OCI-LY7 (cell line): ENCODE measurements at regions not wholly inside any gene's neighbourhood (a gene's known extent, or its start where the extent isn't known, plus 50 kb on each side); places are given as distances from the start of the nearest gene placed in this dataset.

Source experiments
- BruUV-seq: library from RNA; stranded (reverse); fragments of 400-500 nt; replicated peaks from 2 replicates; lab custom pipeline; 2021; lab: Mats Ljungman, UMichigan
- CTCF ChIA-PET: fragments of 300-600 bp; sonication (Branson Sonifier 250); formaldehyde crosslinking; loops from one replicate; lab custom pipeline; 2022; ENCODE audit warnings: antibody characterized with exemption; ENCODE audit not compliant: unreplicated experiment; lab: Charles Lee
- POLR2A ChIA-PET: fragments of 300-600 bp; sonication (Branson Sonifier 250); formaldehyde crosslinking; loops from one replicate; lab custom pipeline; 2022; ENCODE audit warnings: antibody characterized with exemption; lab: Charles Lee
- DNase-seq: peaks from one replicate; pipeline ENCODE4 v3.0.0-alpha.2; 2015; ENCODE audit warnings: low spot score
- H2AFZ ChIP-seq: fragments of 200-600 bp; sonication (generic), shearing (Covaris generic); 2 replicates; pipeline ENCODE4 v1.6.1; 2014; ENCODE audit warnings: mild to moderate bottlenecking, antibody characterized with exemption, low read length, moderate library complexity
- H3K27ac ChIP-seq: fragments of 200-600 bp; sonication (generic); 2 replicates; pipeline ENCODE4 v1.5.1; 2014; ENCODE audit warnings: mixed run types, low read depth, mild to moderate bottlenecking, moderate library complexity, low read length, inconsistent platforms; ENCODE audit not compliant: poor library complexity, severe bottlenecking
- H3K36me3 ChIP-seq: fragments of 200-600 bp; sonication (generic); 2 replicates; pipeline ENCODE4 v1.6.1; 2014; ENCODE audit warnings: mild to moderate bottlenecking, antibody characterized with exemption, low read length, moderate library complexity, mixed read lengths; ENCODE audit not compliant: insufficient read depth
- H3K4me1 ChIP-seq: fragments of 200-600 bp; sonication (generic); 2 replicates; pipeline ENCODE4 v1.5.1; 2014; ENCODE audit warnings: mild to moderate bottlenecking, low read length; ENCODE audit not compliant: insufficient read depth, poor library complexity, severe bottlenecking
- H3K4me2 ChIP-seq: fragments of 200-600 bp; sonication (generic); 2 replicates; pipeline ENCODE4 v1.6.1; 2014; ENCODE audit warnings: mild to moderate bottlenecking, low read length
- H3K4me3 ChIP-seq: fragments of 200-600 bp; sonication (generic); 2 replicates; pipeline ENCODE4 v1.5.1; 2014; ENCODE audit warnings: mild to moderate bottlenecking, low read depth, low read length; ENCODE audit not compliant: poor library complexity, severe bottlenecking
- H3K79me2 ChIP-seq: fragments of 200-600 bp; sonication (generic); 2 replicates; pipeline ENCODE4 v1.6.1; 2016; ENCODE audit warnings: low read depth, mild to moderate bottlenecking, low read length, moderate library complexity, mixed read lengths; ENCODE audit not compliant: insufficient read depth
- H3K9me2 ChIP-seq: fragments of 200-600 bp; sonication (generic); 2 replicates; pipeline ENCODE4 v1.6.1; 2016; ENCODE audit warnings: mild to moderate bottlenecking, low read length, mixed read lengths; ENCODE audit not compliant: insufficient read depth
- H3K9me3 ChIP-seq: fragments of 200-600 bp; sonication (generic); 2 replicates; pipeline ENCODE4 v1.6.1; 2014; ENCODE audit warnings: mild to moderate bottlenecking, mixed run types, low read length, mixed read lengths
- H4K20me1 ChIP-seq: fragments of 200-600 bp; sonication (generic); 2 replicates; pipeline ENCODE4 v1.6.1; 2014; ENCODE audit warnings: mild to moderate bottlenecking, antibody characterized with exemption, low read length, moderate library complexity, mixed read lengths; ENCODE audit not compliant: insufficient read depth
- EZH2phosphoT487 ChIP-seq: fragments of 200-600 bp; sonication (generic); IDR thresholded peaks from 2 replicates; pipeline ENCODE4 v1.6.1; 2018; ENCODE audit warnings: low read depth, borderline replicate concordance, mild to moderate bottlenecking, mixed run types, antibody characterized with exemption, low read length, moderate library complexity, mixed read lengths
- intact Hi-C: fragments of 100-400 bp; cut with micrococcal nuclease; formaldehyde crosslinking; loops from one replicate; pipeline ENCODE4 v1.10.0; 2022; ENCODE audit not compliant: unreplicated experiment
- TF ChIP-seq, protein P1 (sequence below): fragments of 200-600 bp; sonication (generic); conservative IDR thresholded peaks from 2 replicates; pipeline ENCODE4 v1.5.1; 2014; ENCODE audit warnings: mild to moderate bottlenecking, antibody characterized with exemption, low read length, moderate library complexity, mixed read lengths

GRCh38 chr4:187183826-187184225, 460.2 kb upstream of the FAT1 start:
- Histone ChIP-seq H3K4me1 (peaks cover 5% of the 10 kb centered on the region), H3K9me3 (no peaks in the 10 kb centered on the region), H3K79me2 (no peaks in the 10 kb centered on the region), H3K36me3 (no peaks in the 10 kb centered on the region), H3K4me3 (no peak overlapping the region), H2AFZ (no peak overlapping the region), H3K4me2 (no peak overlapping the region), H4K20me1 (no peaks in the 10 kb centered on the region), H3K9me2 (no peaks in the 10 kb centered on the region), H3K27ac (no peak overlapping the region)
- ChIA-PET CTCF (no interaction called here), POLR2A (no interaction called here)
- BruUV-seq: no TSS peak
- DNase-seq: no peak
- intact Hi-C loops: no loop called here
- TF ChIP-seq, protein P1, sequence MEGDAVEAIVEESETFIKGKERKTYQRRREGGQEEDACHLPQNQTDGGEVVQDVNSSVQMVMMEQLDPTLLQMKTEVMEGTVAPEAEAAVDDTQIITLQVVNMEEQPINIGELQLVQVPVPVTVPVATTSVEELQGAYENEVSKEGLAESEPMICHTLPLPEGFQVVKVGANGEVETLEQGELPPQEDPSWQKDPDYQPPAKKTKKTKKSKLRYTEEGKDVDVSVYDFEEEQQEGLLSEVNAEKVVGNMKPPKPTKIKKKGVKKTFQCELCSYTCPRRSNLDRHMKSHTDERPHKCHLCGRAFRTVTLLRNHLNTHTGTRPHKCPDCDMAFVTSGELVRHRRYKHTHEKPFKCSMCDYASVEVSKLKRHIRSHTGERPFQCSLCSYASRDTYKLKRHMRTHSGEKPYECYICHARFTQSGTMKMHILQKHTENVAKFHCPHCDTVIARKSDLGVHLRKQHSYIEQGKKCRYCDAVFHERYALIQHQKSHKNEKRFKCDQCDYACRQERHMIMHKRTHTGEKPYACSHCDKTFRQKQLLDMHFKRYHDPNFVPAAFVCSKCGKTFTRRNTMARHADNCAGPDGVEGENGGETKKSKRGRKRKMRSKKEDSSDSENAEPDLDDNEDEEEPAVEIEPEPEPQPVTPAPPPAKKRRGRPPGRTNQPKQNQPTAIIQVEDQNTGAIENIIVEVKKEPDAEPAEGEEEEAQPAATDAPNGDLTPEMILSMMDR: no peak
- TF ChIP-seq EZH2phosphoT487: no peak

- CTCF ChIA-PET: no interaction called here
- POLR2A ChIA-PET: no interaction called here
Measured at GRCh38 chr4:187184508-187184907, 460.9 kb upstream of the FAT1 start.

GRCh38 chr4:187188118-187188517, 464.5 kb upstream of the FAT1 start:
- peak overlapping the region; percentile 53; the same call in 1 of the 2 replicates for H2AFZ ChIP-seq
- H3K9me3 ChIP-seq: no peaks in the 10 kb centered on the region
- BruUV-seq: no TSS peak
- no peaks in the 10 kb centered on the region for H3K9me2 ChIP-seq
- ChIA-PET POLR2A (no interaction called here), CTCF (no interaction called here)
- no peaks in the 10 kb centered on the region for H3K79me2 ChIP-seq
- no peak overlapping the region; the same call in 1 of the 2 replicates for H3K4me2 ChIP-seq
- H3K4me3 ChIP-seq: no peak overlapping the region
- DNase-seq: no peak
- no peak for TF ChIP-seq EZH2phosphoT487
- TF ChIP-seq, protein P1: no peak
- intact Hi-C loops: no loop called here
- H3K27ac ChIP-seq: no peak overlapping the region
- no peaks in the 10 kb centered on the region for H3K36me3 ChIP-seq
- H4K20me1 ChIP-seq: no peaks in the 10 kb centered on the region
- peaks cover 5% of the 10 kb centered on the region for H3K4me1 ChIP-seq

More at GRCh38 chr4:187184508-187184907, 460.9 kb upstream of the FAT1 start:
- H3K4me2 ChIP-seq: no peak overlapping the region
- no peak for DNase-seq
- no TSS peak for BruUV-seq
- H2AFZ ChIP-seq: 0 out of 2 replicates have a peak overlapping the region, but pooled peaks have one; percentile 18
- no peaks in the 10 kb centered on the region for H4K20me1 ChIP-seq
- no peak overlapping the region for H3K4me3 ChIP-seq
- TF ChIP-seq, protein P1: no peak
- no peak for TF ChIP-seq EZH2phosphoT487
- no peaks in the 10 kb centered on the region for H3K9me3 ChIP-seq
- no peaks in the 10 kb centered on the region for H3K9me2 ChIP-seq
- intact Hi-C loops: no loop called here
- no peaks in the 10 kb centered on the region for H3K36me3 ChIP-seq
- peaks cover 5% of the 10 kb centered on the region for H3K4me1 ChIP-seq
- no peak overlapping the region for H3K27ac ChIP-seq
- no peaks in the 10 kb centered on the region for H3K79me2 ChIP-seq
